WERI-Rb-1 (cell line): ENCODE measurements at regions not wholly inside any gene's neighbourhood (a gene's known extent, or its start where the extent isn't known, plus 50 kb on each side); places are given as distances from the start of the nearest gene placed in this dataset.
A peak's percentile ranks its signal among the peaks of the same experiment; 100 is the strongest.

Experiments
- DNase-seq: peaks from one replicate; pipeline ENCODE4 v3.0.0-alpha.2; 2020
- H3K27ac ChIP-seq: fragments of 250-450 bp; sonication (Bioruptor Pico); 2 replicates; pipeline ENCODE4 v1.5.1; 2020; ENCODE audit warnings: mild to moderate bottlenecking, moderate library complexity
- H3K27me3 ChIP-seq: fragments of 250-450 bp; sonication (Bioruptor Pico); 2 replicates; pipeline ENCODE4 v1.5.1; 2021; ENCODE audit warnings: mild to moderate bottlenecking, low read depth, moderate library complexity; ENCODE audit not compliant: insufficient read depth, severe bottlenecking
- H3K36me3 ChIP-seq: fragments of 250-450 bp; sonication (Bioruptor Pico); 2 replicates; pipeline ENCODE4 v1.5.1; 2020; ENCODE audit warnings: mild to moderate bottlenecking, moderate library complexity
- H3K4me3 ChIP-seq: 2 replicates; pipeline ENCODE4 v1.5.1; 2011; ENCODE audit warnings: low read depth, mild to moderate bottlenecking, control low read depth, low read length
- H3K9me3 ChIP-seq: fragments of 250-450 bp; sonication (Bioruptor Pico); 2 replicates; pipeline ENCODE4 v1.5.1; 2021; ENCODE audit warnings: mild to moderate bottlenecking, moderate library complexity; ENCODE audit not compliant: severe bottlenecking
- TF ChIP-seq, protein P1 (sequence below): IDR thresholded peaks from 2 replicates; pipeline ENCODE4 v1.5.1; 2011; ENCODE audit warnings: low read depth, mild to moderate bottlenecking, control low read depth, inconsistent platforms, low read length

DNA sequence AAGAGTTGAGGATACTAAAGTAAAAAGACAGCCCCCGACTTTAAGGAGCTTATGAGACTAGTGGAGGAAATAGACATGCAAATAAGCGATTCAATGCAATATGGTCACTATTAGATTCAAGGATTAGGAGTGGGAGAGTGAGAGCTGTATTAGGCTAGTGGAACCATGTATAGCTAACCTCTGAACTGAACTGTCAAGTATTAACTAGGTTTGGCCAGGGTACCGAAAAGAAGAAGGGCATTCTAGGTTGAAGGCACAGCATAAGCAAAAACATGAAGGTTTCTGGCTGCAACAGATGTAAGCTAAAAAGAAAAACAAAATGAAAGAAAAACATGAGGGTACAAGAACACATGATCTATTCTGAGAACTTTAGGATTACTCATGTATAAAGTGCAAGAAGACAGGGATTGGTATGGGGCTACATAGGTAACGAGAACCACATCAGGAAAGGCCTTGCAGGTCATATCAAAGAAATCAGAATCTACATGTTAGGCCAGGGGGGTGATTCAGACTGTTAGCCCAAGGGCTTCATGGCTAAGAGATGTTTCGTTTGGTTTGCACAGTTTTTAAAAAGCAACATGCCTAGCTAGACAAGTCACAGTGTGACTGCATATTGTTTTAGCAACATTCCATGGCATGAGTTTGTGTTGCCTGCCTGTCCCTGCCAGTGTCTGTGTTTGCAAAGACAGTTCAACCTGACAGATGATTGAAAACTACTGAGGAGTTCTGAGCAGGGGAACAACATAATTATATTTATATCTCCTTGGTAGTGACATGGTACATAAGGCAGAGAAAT lies 54.4 kb upstream of the HAO2 start:
- no peaks in the 10 kb centered on the region for H3K27me3 ChIP-seq
- no peaks in the 10 kb centered on the region for H3K36me3 ChIP-seq
- H3K4me3 ChIP-seq, result no peak overlapping the region
- DNase-seq, result no peak
- TF ChIP-seq, protein P1, sequence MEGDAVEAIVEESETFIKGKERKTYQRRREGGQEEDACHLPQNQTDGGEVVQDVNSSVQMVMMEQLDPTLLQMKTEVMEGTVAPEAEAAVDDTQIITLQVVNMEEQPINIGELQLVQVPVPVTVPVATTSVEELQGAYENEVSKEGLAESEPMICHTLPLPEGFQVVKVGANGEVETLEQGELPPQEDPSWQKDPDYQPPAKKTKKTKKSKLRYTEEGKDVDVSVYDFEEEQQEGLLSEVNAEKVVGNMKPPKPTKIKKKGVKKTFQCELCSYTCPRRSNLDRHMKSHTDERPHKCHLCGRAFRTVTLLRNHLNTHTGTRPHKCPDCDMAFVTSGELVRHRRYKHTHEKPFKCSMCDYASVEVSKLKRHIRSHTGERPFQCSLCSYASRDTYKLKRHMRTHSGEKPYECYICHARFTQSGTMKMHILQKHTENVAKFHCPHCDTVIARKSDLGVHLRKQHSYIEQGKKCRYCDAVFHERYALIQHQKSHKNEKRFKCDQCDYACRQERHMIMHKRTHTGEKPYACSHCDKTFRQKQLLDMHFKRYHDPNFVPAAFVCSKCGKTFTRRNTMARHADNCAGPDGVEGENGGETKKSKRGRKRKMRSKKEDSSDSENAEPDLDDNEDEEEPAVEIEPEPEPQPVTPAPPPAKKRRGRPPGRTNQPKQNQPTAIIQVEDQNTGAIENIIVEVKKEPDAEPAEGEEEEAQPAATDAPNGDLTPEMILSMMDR, result no peak
- H3K9me3 ChIP-seq, result no peaks in the 10 kb centered on the region
- H3K27ac ChIP-seq, result no peak overlapping the region

DNA sequence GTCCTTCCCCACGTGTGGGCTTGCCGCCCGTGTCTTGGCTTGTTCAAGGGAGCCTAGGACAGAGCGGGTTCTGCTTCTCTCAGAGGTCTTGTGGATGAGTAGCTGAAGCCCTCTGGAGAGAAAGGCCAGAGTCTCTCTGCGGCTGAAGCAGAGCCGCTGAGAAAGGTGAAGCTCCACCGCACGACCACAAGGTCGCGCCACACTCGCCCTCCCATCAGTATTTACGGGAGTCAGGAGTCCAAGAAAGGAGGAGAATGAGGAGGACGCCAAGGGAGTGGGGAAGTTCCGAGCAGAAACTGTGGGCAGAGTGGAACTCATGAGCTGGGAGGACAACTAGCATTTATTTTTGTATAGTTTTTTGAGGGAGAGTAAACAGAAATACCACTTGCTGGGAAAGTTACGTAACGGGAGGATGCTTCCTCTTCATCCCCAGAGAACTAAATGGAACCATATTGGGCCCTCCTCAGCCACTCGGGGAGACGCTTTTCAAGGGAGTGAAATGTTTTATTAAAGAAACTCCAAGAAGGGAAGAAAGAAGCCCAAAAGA lies 51.6 kb upstream of the HAO2 start:
- TF ChIP-seq, protein P1, result peak; percentile 39; the same call in 1 of the 2 replicates
- H3K4me3 ChIP-seq, result no peak overlapping the region
- H3K27ac ChIP-seq, result no peak overlapping the region
- no peaks in the 10 kb centered on the region for H3K27me3 ChIP-seq
- no peaks in the 10 kb centered on the region for H3K36me3 ChIP-seq
- no peak for DNase-seq
- no peaks in the 10 kb centered on the region for H3K9me3 ChIP-seq

DNA sequence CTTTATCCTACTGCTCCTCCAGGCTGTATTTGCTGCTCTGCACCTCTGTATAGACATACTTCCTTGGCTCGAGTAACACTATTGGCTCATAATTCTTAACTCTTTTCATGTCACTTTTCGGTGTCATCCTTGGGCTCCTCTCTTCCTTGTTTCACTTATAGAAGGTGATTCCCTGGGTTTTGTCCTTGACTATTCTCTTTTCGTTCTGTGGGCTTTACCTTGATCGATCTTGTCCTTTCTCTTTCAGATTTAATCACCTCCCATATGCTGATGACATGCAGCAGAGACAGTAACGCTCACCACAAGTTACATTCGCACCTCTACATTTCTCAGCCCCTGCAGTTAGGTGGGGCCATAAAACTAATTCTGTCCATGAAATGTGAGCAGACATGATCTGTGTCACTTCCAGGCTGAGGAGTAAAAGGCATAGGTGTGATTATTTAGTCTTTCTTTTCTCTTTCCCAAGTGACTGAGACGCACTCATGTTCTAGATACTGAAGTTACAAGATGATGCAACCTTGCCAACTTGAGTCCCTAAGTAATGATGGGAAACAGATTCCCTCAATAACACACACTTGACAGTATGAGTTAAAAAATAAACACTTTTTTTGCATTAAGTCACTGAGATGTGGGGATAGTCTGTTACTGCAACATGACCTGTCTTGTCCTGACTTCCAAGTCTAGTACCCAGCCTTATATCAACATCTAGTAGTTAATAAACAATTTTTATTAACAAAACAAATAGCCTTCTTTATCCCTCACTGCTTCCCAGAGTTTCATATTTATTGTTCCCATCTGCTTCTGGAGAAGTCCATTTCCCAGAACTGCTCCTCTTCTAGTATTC lies 49.9 kb upstream of the HAO2 start:
- no peaks in the 10 kb centered on the region for H3K27me3 ChIP-seq
- H3K27ac ChIP-seq, result no peak overlapping the region
- no peak for DNase-seq
- no peaks in the 10 kb centered on the region for H3K36me3 ChIP-seq
- no peak overlapping the region for H3K4me3 ChIP-seq
- no peaks in the 10 kb centered on the region for H3K9me3 ChIP-seq
- TF ChIP-seq, protein P1, result no peak
